GM10266 (cell line): ENCODE measurements at regions not wholly inside any gene's neighbourhood (a gene's known extent, or its start where the extent isn't known, plus 50 kb on each side); places are given as distances from the start of the nearest gene placed in this dataset.

ENCODE experiments used
- DNase-seq: peaks from one replicate; pipeline ENCODE4 v3.0.0; 2012; ENCODE audit errors: extremely low spot score
- CTCF ChIP-seq: IDR thresholded peaks from 2 replicates; pipeline ENCODE4 v1.5.1; 2012; ENCODE audit warnings: mild to moderate bottlenecking, low read depth; ENCODE audit not compliant: control insufficient read depth, insufficient read depth; ENCODE audit errors: missing control alignments

GRCh38 chr11:22006901-22007300 lies 186.0 kb upstream of the ANO5 start:
- no peak for TF ChIP-seq CTCF
- no peak for DNase-seq

DNA sequence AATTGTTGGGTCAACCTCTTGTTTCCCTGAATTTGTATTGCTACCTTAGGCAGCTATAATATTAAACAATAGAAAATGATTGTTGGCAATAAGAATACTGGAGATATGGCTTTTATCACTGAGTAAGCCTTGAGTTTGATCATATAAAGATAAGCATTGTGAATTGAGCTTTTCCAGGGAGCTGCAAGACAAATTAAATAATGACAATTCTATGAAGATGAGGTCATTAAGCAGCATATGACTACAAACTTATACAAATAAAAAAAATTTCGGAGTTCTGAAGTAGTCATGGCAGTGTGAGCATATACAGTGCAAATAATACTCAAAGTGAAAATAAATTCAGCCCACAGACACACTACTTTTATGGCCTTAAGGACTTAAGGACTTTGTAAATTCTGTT lies 161.1 kb upstream of the ANO5 start:
- TF ChIP-seq CTCF, result no peak

GRCh38 chr11:22037505-22037904 lies 155.4 kb upstream of the ANO5 start:
- DNase-seq, result no peak
- TF ChIP-seq CTCF, result no peak

More for the DNA sequence above, 161.1 kb upstream of the ANO5 start:
- DNase-seq, result no peak

GRCh38 chr11:22041039-22041438 lies 151.8 kb upstream of the ANO5 start:
- no peak for TF ChIP-seq CTCF
- no peak for DNase-seq

DNA sequence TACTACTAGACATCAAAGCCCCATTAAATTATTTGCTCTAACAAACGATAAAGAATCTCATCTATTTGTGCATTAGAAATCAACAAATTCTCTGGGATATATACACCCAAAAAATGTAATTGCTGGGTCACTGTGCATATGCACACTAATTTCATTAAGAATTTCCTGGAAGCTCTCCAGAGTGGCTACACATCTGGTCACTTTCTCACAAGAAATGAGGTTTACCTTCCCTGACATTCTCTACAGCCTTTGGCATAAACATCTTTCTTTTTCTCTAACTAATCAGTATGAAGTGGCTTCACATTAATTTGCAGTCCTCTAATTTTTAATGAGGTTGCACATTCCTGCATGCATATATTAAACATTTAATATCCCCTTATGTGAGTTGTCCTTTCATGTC lies 150.8 kb upstream of the ANO5 start:
- no peak for DNase-seq
- no peak for TF ChIP-seq CTCF

- TF ChIP-seq CTCF, result no peak
- no peak for DNase-seq
Observed at GRCh38 chr11:22044126-22044525, 148.8 kb upstream of the ANO5 start.

DNA sequence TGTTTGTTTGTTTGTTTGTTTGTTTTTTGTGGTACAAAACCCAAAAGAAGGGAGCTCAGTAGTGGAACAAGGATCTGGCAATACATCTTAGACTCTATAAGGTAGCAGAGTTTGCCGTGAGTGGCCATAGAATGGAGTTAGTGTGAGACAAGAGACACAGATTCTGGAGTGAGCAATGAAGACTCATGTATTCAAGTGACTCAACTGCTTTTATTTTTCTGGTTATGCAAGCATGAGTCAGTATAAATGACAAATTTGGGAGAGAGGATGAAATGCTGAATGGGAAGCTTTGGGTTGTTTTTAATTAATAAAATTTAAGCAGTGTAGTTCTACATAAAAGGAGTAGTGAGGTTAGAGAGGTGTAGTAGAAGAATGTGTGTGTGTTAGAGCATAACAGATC lies 143.6 kb upstream of the ANO5 start:
- DNase-seq, result no peak
- no peak for TF ChIP-seq CTCF
